ENCODE measurements at regions not wholly inside any gene's neighbourhood (a gene's known extent, or its start where the extent isn't known, plus 50 kb on each side); places are given as distances from the start of the nearest gene placed in this dataset.

- TF ChIP-seq CTCF (conservative IDR thresholded peaks at IDR 0.05; ENCODE audit: low read depth, low read length) (no peak), EZH2 (IDR thresholded peaks at IDR 0.05; ENCODE audit: borderline replicate concordance, low read depth, low read length, poor library complexity, severe bottlenecking) (no peak)
Observed at GRCh38 chrX:150212672-150213480, 150.2 kb upstream of the MAMLD1 start.
